ENCODE measurements at regions not wholly inside any gene's neighbourhood (a gene's known extent, or its start where the extent isn't known, plus 50 kb on each side); places are given as distances from the start of the nearest gene placed in this dataset.

GRCh38 chr11:109914809-109915653 lies 178.2 kb upstream of the ZC3H12C start:
- SMC1A ChIA-PET (ENCODE audit: uncharacterized antibody, unreplicated experiment): interaction anchor here (0.6 to 1.5 kb wide), 4 partner anchors 24 to 161 kb away, joined by 3 to 5 read pairs (median 3); no protein-coding TSS in a partner anchor
- Histone ChIP-seq H3K27me3 (replicated peaks in 1 of 2; ENCODE audit: control insufficient read depth in 2 of 2, insufficient read depth in 2 of 2, low read length in 1 of 2) (no peaks in the 10 kb centered on the region), H2AFZ (ENCODE audit: control insufficient read depth, low read depth, low read length) (no peak overlapping the region), H3K9ac (ENCODE audit: control insufficient read depth, insufficient read depth, low read length) (no peak overlapping the region), H3K4me1 (ENCODE audit: control insufficient read depth, insufficient read depth, low read length) (no peaks in the 10 kb centered on the region), H3K27ac (ENCODE audit: control insufficient read depth, insufficient read depth) (no peak overlapping the region), H3K4me2 (ENCODE audit: control insufficient read depth, insufficient read depth) (no peak overlapping the region), H3K36me3 (ENCODE audit: control insufficient read depth in 2 of 2, insufficient read depth in 2 of 2, low read length in 1 of 2) (no peaks in the 10 kb centered on the region), H4K20me1 (ENCODE audit: control insufficient read depth, insufficient read depth) (no peaks in the 10 kb centered on the region), H3K9me3 (replicated peaks; ENCODE audit: control insufficient read depth, insufficient read depth, low read length) (no peaks in the 10 kb centered on the region), H3K4me3 (no peak overlapping the region), H3K79me2 (ENCODE audit: control insufficient read depth, insufficient read depth, low read length) (no peaks in the 10 kb centered on the region)
- no TSS peak for BruUV-seq (replicated peaks)
- intact Hi-C loops (cut with micrococcal nuclease; ENCODE audit: unreplicated experiment) (no loop called here), in situ Hi-C loops (cut with MboI) (no loop called here)
- WGBS (ENCODE audit: insufficient coverage, insufficient replicate concordance, low lambda C conversion rate, missing lambda C conversion rate): under 1% methylated on average over 5 of the region's 5 CpGs
- FAIRE-seq (no peak), DNase-seq (ENCODE audit: low read depth, low spot score) (no peak), ATAC-seq (no peak)
- TF ChIP-seq NBN (IDR thresholded peaks at IDR 0.05) (no peak), HDAC6 (IDR thresholded peaks at IDR 0.05; ENCODE audit: unreplicated experiment) (no peak), MEF2A (IDR thresholded peaks at IDR 0.05; ENCODE audit: insufficient read depth, low read depth, low read length) (no peak), BCL11A (IDR thresholded peaks at IDR 0.05; ENCODE audit: low read depth, low read length) (no peak), NRF1 (conservative IDR thresholded peaks at IDR 0.05; ENCODE audit: low read depth, low read length) (no peak), SMC3 (IDR thresholded peaks at IDR 0.05; ENCODE audit: borderline replicate concordance, low read length) (no peak), CHD2 (IDR thresholded peaks at IDR 0.05; ENCODE audit: borderline replicate concordance, low read depth, low read length) (no peak), PRDM15 (CRISPR knock-in tag; IDR thresholded peaks at IDR 0.05) (no peak), NFYA (IDR thresholded peaks at IDR 0.05; ENCODE audit: borderline replicate concordance, low read depth, low read length) (no peak), JUND (IDR thresholded peaks at IDR 0.05; ENCODE audit: low read depth, low read length) (no peak), IRF5 (IDR thresholded peaks at IDR 0.05; ENCODE audit: borderline replicate concordance) (no peak), IRF3 (IDR thresholded peaks at IDR 0.05) (no peak), RELA (IDR thresholded peaks at IDR 0.05; ENCODE audit: borderline replicate concordance, partially characterized antibody) (no peak), BRCA1 (IDR thresholded peaks at IDR 0.05; ENCODE audit: low read depth, low read length) (no peak), SMAD1 (IDR thresholded peaks at IDR 0.05; ENCODE audit: low read depth, partially characterized antibody) (no peak), EED (IDR thresholded peaks at IDR 0.05; ENCODE audit: low read depth) (no peak), POLR2AphosphoS5 (IDR thresholded peaks at IDR 0.05; ENCODE audit: low read length) (no peak), HCFC1 (IDR thresholded peaks at IDR 0.05; ENCODE audit: low read length) (no peak)
- CTCF ChIA-PET: interaction anchor here (0.7 to 2.0 kb wide), 8 partner anchors 8 to 64 kb away, joined by 3 to 9 read pairs (median 4); no protein-coding TSS in a partner anchor
- POLR2A ChIA-PET: no interaction called here
- RAD21 ChIA-PET (ENCODE audit: unreplicated experiment): interaction anchor here (1.1 to 2.7 kb wide), 3 partner anchors 24 to 62 kb away, joined by 3 to 5 read pairs (median 4); no protein-coding TSS in a partner anchor
